LoVo (cell line): ENCODE measurements at regions not wholly inside any gene's neighbourhood (a gene's known extent, or its start where the extent isn't known, plus 50 kb on each side); places are given as distances from the start of the nearest gene placed in this dataset.
A peak's percentile ranks its signal among the peaks of the same experiment; 100 is the strongest.
"Not testable (repeated sequence)": the region's sequence is repeated elsewhere in the genome, so short reads cannot be mapped to it uniquely, and the experiment has no call there.

Experiments
- DNase-seq: peaks from one replicate; pipeline ENCODE4 v3.0.0-alpha.2; 2016; ENCODE audit warnings: low spot score

- no peak for DNase-seq
These were observed 57.9 kb downstream of the DNAJB9 start for GRCh38 chr7:108627476-108628051.

DNA sequence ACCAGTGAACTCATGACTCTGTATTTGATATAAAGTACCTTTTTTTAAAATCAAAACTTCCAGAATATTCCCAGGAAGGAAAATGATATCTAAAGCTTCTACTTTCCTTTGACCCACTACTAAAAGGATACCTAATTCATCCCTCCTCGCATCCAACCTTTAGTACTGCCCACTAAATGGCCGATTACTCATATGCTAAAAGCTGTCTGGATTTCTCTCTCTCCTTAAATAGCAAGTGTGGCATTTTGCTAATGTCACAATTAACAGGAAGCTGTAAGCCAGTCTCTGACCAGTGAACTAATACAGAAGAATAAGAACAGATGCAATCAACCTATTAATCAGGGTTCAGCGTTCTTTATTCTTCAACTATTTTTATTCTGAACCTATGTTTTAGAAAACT is 59.0 kb downstream of the DNAJB9 start:
- no peak for DNase-seq

GRCh38 chr7:108629651-108630400 is 60.2 kb downstream of the DNAJB9 start:
- DNase-seq = no peak

DNA sequence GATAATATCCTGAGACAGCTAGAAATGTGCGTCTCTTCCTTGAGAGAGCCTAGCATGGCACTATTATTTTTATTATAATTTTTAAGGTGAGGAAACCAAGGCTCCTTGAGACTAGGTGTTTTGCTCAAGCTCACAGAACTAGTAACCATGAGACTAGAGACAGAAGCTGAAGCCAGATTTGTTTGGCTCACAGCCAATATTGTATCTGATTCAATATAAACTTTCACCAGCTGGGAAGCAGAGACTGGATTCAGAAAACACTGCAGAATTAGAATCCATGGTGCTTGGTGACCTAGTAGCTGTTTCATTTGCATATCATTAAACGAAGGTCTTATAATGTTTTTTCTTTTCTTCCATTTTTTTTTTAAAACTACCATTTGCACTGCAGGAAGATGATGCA is 64.4 kb downstream of the DNAJB9 start:
- DNase-seq = no peak

DNA sequence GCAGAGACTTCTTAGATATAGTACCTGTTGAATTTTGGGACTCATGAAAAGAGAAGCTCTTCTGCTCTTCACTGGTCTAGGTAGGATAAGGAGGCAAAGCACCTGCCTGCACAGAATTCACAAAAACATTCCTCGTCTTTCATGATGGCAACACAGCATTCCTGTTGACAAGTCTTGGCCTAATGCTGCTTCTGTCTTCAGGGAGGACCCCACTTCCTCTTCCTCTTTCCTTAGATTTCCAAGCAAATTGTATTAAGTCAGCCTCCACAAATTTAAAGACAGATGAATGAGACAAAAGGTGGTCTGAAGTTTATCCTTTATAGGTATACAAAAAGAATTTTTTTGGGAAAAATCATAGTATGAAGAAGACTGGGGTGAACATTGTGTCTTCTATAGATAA is 64.9 kb downstream of the DNAJB9 start:
- no peak for DNase-seq

- no peak for DNase-seq
These were observed 67.5 kb downstream of the DNAJB9 start for GRCh38 chr7:108637049-108637621.

DNA sequence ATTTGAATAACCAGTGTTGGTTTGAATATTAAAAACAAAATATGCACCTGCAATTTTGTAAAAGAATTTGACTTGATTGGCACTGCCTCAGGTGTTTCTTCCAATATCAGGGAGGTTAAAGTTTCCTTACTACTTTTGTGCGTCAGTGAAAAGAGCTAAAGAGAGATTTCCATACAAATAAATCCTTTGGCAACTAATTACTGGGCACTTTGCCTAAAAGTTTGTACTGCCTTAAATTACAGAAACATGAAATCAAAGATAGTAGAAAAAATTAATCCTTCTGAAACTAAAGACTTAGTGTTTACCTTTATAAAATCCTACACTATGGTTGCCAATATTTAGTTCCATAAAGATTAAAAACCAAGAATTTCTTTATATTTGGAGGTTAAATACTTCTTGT is 72.5 kb downstream of the DNAJB9 start:
- DNase-seq = no peak

DNA sequence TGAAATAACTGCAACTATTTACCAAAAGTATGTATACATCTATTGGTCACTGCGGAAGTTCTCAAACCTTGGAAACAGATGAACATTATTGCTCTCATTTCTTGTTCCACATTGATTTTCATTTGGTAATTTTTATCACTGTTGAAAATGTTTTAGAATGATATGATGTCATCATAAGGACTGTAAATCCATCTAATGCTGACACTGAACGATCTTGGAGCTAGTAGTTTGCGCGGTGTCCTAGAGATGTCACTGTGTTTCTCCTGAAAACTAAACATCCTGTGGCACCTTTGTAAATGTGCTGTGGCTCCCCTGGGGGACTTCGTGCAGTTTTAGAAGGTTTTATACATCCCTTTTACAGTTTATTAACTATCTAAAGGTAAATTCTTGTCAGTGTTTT is 73.5 kb downstream of the DNAJB9 start:
- DNase-seq = no peak

DNA sequence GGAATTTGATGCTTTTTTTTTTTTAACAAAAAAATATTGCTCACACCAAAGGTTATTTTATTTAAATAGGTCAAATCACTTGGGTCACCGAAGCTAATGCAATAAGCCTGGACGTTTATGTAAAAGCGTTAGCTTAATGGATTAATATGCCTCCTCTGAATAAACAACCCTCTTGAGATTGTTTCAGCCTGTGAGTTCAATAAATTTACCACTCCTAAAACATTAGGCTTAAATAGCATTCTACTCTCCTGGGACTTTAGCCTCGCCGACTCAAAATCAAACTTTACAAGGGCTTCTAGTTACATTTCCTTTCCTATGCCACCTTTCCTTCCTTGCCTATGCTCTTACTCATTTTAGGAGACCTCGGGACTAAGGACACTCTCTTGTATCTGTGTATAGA is 79.3 kb downstream of the DNAJB9 start:
- no peak for DNase-seq

GRCh38 chr7:108650467-108650866 is 80.8 kb downstream of the DNAJB9 start:
- DNase-seq = no peak

GRCh38 chr7:108652886-108653285 is 83.2 kb downstream of the DNAJB9 start:
- no peak for DNase-seq

DNA sequence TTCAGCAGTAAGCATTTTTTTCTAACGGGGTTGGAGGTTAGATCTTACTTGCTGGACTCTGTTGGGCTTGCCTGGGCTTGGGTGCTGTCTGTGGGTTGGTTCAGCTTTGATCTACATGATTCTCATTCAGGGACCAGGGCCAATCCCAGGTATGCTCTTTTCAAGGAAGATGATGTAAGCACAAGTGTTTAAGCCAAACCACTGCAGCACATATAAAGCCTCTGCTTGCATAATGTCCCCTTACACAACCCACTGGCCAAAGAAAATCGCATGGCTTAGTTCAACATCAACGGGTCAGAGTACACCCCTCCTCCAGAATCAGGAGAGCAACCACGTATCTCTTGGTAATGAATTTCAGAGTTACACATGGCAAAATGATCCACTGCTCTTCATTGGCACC is 83.9 kb downstream of the DNAJB9 start:
- no peak for DNase-seq

DNA sequence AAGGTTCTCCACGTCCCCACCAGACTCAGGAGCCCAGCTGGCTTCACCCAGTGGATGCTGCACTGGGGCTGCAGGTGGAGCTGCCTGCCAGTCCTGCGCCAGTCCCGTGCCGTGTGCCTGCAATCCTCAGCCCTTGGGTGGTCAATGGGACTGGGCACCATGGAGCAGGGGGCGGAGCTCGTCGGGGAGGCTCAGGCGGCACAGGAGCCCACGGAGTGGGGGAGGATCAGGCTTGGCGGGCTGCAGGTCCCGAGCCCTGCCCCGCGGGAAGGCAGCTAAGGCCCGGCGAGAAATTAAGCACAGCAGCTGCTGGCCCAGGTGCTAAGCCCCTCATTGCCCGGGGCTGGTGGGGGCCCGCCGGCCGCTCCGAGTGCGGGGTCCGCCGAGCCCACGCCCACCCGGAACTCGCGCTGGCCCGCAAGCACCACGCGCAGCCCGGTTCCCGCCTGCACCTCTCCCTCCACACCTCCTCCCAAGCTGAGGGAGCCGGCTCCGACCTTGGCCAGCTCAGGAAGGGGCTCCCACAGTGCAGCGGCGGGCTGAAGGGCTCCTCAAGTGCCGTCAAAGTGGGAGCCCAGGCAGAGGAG is 87.6 kb downstream of the DNAJB9 start:
- not testable (repeated sequence) for DNase-seq

DNA sequence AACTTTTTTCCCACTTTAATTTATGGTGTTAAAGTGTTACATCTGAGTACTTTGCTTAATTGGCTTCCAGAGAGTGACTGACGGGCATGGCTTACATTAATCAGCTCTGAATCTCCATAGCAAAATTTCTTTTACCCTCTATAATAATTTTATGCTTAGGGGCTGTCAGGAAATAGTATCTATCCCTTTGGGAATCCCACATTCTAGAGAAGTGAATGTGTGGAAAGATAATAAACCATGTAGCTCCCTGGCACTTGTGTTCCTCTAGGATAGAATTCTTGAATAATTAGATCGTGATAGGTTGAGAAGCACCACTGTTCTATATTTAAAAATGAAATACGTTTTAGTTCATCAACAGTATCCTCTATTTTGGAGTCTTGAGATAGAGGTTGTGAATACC is 89.6 kb downstream of the DNAJB9 start:
- no peak for DNase-seq

GRCh38 chr7:108659867-108660266 is 90.2 kb downstream of the DNAJB9 start:
- no peak for DNase-seq

GRCh38 chr7:108660465-108660864 is 90.8 kb downstream of the DNAJB9 start:
- DNase-seq = no peak

- no peak for DNase-seq
These were observed 93.2 kb downstream of the DNAJB9 start for GRCh38 chr7:108662783-108663362.

DNA sequence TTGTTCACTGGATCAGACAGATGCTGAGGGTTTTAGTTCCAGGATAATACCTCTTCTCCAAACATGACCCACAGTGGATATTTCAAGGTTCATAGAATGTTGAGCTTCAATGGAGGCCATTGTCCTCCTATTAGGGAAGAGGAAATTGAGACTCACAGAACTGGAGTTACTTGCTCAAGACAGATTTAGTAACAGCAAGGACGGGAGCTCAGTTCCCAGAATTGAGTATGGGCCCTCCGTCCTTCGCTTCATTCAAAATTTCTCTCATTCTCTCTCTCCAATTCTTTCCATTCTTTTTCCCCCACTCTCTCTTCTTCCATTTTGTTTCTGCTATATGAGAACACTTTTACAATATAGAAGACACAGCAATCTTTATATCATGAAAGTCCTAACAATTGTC is 94.0 kb downstream of the DNAJB9 start:
- DNase-seq = no peak

GRCh38 chr7:108667216-108667615 is 97.5 kb downstream of the DNAJB9 start:
- no peak for DNase-seq

GRCh38 chr7:108669958-108670357 is 100.3 kb downstream of the DNAJB9 start:
- no peak for DNase-seq

DNA sequence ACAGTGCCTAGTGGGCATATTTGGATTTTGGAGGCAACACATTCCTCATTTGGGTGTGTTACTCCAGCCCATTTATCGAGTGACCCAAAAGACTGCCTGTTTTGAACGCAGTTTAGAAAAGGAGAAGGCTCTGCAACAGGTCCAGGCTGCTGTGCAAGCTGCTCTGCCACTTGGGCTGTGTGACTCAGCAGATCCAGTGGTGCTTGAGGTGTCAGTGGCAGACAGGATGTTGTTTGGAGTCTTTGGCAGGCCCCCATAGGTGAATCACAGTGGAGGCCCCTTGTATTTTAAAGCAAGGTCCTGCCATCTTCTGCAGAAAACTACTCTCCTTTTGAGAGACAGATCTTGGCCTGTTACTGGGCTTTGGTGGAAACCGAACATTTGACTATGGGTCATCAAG is 104.0 kb downstream of the DNAJB9 start:
- DNase-seq = not testable (repeated sequence)

DNA sequence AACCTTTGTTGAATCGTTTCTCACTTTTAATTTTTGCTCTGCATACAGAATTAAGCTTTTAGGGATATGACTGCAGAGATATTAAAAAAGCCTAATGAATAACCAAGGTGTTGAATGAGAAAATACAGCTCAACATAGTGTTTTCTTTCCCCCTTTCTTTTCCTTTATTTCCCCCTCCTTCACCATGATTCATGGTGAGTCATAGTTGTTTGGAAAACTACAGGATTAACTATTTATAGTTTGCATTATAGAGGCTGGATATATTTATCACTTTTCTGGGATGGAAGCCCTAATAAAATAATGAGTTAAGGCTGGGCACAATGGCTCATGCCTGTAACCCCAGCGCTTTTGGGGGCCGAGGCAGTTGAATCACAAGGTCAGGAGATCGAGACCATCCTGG is 115.0 kb downstream of the DNAJB9 start:
- DNase-seq = peak; percentile 29

DNA sequence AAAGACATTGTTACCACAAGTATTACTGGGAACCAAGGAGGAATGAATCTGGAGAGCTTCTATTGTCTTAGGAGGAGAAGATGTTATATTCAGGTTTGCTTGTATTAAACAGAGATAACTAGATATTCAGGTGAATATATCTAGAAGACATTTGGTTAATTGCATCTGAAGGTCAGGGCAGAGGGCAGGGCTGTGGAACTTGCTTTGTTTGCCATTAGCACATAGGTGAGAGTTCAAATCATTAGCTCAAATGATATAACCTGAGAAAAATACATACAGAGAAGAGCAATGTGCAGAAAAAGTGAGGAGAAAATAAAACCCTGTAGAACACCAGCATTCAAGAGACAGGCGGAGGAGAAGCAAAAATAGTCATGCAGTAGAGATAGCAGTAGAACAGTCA is 116.8 kb downstream of the DNAJB9 start:
- no peak for DNase-seq
